SK-N-MC (cell line): ENCODE measurements at regions not wholly inside any gene's neighbourhood (a gene's known extent, or its start where the extent isn't known, plus 50 kb on each side); places are given as distances from the start of the nearest gene placed in this dataset.
"Not testable (repeated sequence)": the region's sequence is repeated elsewhere in the genome, so short reads cannot be mapped to it uniquely, and the experiment has no call there.

Experiments used
- DNase-seq: peaks from one replicate; pipeline ENCODE4 v3.0.0-alpha.2; 2011; ENCODE audit warnings: low read depth, low spot score
- H3K27ac ChIP-seq: fragments of 200-600 bp; sonication (generic); 2 replicates; pipeline ENCODE4 v1.5.1; 2016; ENCODE audit warnings: mixed run types
- H3K36me3 ChIP-seq: fragments of 200-600 bp; sonication (generic); 2 replicates; pipeline ENCODE4 v1.6.1; 2017; ENCODE audit warnings: antibody characterized with exemption, low read length, mixed read lengths; ENCODE audit not compliant: insufficient read depth
- H3K4me3 ChIP-seq: fragments of 200-600 bp; sonication (generic); 2 replicates; pipeline ENCODE4 v1.5.1; 2016
- H3K9ac ChIP-seq: fragments of 200-600 bp; sonication (generic); 2 replicates; pipeline ENCODE4 v1.8.0; 2017; ENCODE audit warnings: mixed run types, mixed read lengths; ENCODE audit not compliant: insufficient read length
- H3K9me3 ChIP-seq: fragments of 200-600 bp; sonication (generic); 2 replicates; pipeline ENCODE4 v1.6.1; 2017; ENCODE audit warnings: low read depth, mild to moderate bottlenecking, antibody characterized with exemption, low read length, moderate library complexity, mixed read lengths
- EZH2 ChIP-seq: fragments of 200-600 bp; sonication (generic); IDR thresholded peaks from one replicate; pipeline ENCODE4 v1.6.1; 2017; ENCODE audit warnings: antibody characterized with exemption
- FOXP2 ChIP-seq: optimal IDR thresholded peaks from 2 replicates; pipeline ENCODE3; 2011; ENCODE audit warnings: mild to moderate bottlenecking, moderate library complexity; ENCODE audit not compliant: insufficient read depth; ENCODE audit errors: extremely low read length, control extremely low read depth
- POLR2AphosphoS5 ChIP-seq: IDR thresholded peaks from 2 replicates; pipeline ENCODE4 v1.6.1; 2012; ENCODE audit warnings: mild to moderate bottlenecking, low read depth, low read length, borderline replicate concordance

DNA sequence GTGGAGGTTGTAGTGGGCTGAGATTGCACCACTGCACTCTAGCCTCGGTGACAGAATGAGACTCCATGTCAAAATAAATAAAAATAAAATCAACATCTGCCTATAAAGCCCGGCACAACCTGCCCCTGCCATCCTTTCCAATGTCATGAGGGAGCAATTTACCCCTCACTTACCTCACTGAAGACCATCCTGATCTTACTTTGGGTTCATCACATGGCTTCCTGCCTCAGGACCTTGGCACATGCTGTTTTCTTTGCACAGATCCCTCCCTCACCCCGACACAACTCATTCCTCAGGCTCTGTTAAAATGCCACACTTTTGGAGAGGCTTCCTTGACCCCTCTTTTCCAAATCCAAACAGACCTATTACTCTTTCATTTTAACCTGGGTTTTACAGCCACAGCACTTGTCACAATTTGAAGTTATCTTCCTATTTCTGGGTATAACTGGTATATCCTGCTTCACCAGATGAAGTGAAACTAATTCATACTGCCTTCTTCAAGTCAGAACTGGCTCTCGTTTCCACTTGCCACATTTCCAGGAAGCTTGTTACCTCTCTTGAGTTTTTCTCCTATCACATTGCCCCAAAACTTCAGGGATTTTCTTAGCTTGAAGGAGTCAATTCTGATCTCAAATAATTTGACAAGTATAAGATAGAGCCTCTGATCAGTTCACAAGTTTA, 69.3 kb upstream of the PARD3 start:
- Histone ChIP-seq H3K36me3 (no peaks in the 10 kb centered on the region), H3K9me3 (no peaks in the 10 kb centered on the region), H3K9ac (no peak overlapping the region), H3K4me3 (no peak overlapping the region), H3K27ac (no peak overlapping the region)
- DNase-seq = no peak
- no peak for TF ChIP-seq POLR2AphosphoS5
- TF ChIP-seq FOXP2 = no peak
- TF ChIP-seq EZH2 = no peak

DNA sequence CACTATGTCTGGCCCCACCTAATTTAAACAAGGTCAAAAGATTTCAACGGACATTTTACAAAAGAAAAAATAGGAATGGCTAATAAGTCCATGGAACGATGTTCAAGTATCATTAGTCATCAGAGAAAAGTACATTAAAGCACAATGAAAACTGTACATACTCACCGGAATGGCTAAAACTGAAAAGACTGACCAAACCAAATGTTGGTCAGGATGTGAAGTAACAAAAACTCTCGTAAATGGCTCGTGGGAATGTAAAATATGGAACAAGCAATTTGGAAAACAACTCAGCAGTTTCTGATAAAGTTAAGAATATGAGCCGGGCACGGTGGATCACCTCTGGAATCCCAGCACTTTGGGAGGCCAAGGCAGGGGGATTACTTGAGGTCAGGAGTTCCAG, 65.7 kb upstream of the PARD3 start:
- no peak for DNase-seq
- Histone ChIP-seq H3K36me3 (no peaks in the 10 kb centered on the region), H3K9me3 (no peaks in the 10 kb centered on the region), H3K4me3 (no peak overlapping the region), H3K9ac (no peak overlapping the region), H3K27ac (no peak overlapping the region)
- TF ChIP-seq EZH2 (no peak), POLR2AphosphoS5 (no peak), FOXP2 (no peak)

DNA sequence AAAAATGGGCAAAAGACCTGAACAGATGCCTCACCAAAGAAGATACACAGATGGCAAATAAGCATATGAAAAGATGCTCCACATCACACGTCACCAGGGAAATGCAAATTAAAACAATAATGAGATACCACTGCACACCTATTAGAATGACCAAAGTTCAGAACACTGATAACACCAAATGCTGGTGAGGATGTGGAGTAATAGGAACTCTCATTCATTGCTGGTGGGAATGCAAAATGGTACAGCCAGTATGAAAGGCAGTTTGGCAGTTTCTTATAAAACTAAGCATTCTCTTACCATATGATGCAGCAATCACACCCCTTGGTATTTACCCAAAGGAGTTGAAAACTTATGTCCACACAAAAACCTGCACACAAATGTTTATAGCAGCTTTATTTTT, 63.6 kb upstream of the PARD3 start:
- not testable (repeated sequence) for H3K36me3 ChIP-seq, H3K9me3 ChIP-seq, DNase-seq, H3K27ac ChIP-seq, H3K9ac ChIP-seq, H3K4me3 ChIP-seq

DNA sequence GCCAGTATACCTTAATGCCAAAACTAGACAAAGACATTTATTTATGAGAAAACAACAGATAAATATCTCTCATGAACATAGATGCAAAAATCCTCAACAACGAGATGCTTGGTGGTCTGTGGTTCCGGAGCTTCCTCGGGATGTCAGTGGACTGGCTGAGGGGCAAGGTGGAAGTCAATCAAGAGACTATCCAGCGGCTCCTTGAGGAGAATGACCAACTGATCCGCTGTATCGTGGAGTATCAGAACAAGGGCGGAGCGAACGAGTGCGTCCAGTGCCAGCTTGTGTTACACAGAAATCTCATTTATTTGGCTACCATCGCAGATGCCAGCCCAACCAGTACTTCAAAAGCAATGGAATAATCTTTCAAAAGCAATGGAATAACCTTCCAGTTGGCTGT, 60.0 kb upstream of the PARD3 start:
- Histone ChIP-seq H3K9ac (no peak overlapping the region), H3K4me3 (no peak overlapping the region), H3K36me3 (no peaks in the 10 kb centered on the region), H3K9me3 (no peaks in the 10 kb centered on the region), H3K27ac (no peak overlapping the region)
- DNase-seq = no peak
- TF ChIP-seq FOXP2 = no peak
- TF ChIP-seq POLR2AphosphoS5 = no peak
- no peak for TF ChIP-seq EZH2

DNA sequence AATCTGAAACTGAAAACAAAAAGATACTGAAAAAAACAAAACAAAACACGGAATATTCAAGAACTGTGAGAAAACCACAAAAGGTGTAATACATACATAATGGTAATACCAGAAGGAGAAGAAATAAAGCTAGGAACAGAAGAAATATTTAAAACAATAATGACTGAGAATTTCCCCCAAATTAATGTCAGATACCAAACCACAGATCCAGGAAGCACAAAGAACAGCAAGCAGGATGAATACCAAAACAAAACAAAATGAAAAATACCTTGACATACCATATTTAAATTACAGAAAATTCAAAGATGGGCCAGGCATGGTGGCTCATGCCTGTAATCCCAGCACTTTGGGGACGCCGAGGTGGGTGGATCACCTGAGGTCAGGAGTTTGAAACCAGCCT, 57.7 kb upstream of the PARD3 start:
- H3K27ac ChIP-seq = no peak overlapping the region
- H3K9ac ChIP-seq = no peak overlapping the region
- DNase-seq = no peak
- H3K4me3 ChIP-seq = no peak overlapping the region
- TF ChIP-seq POLR2AphosphoS5 (no peak), EZH2 (no peak), FOXP2 (no peak)
- H3K36me3 ChIP-seq = no peaks in the 10 kb centered on the region
- no peaks in the 10 kb centered on the region for H3K9me3 ChIP-seq

DNA sequence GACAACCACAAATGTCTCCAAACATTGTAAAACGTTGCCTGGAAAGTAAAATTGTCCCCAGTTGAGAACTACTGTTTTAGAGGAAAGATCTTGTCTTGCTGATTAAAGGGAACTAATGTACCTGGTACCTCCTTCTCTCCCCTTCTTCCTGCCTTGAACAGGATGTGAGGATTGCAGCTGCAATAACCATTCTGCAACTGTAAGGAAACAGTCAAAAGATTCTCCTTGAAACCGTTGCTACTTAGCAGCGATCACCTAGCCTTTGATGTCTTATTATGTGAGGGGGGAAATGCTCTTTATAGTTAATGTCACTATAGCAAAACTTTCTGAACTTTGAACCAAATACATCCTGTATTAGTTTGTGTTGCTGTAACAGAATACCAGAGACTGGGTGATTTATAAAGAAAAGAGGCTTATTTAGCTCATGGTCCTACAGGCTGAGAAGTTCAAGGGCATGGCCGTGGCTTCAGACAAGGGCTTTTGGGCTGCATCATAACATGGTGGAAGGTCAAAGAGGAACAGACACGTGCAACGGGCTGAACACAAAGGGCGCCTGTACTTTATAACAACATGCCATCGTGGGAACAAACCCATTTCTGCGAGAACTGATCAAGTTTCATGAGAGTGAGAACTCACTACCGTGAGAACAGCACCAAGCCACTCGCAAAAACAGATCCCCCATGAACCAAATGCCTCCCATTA, 54.2 kb upstream of the PARD3 start:
- Histone ChIP-seq H3K4me3 (no peak overlapping the region), H3K36me3 (no peaks in the 10 kb centered on the region), H3K9ac (no peak overlapping the region), H3K27ac (no peak overlapping the region), H3K9me3 (no peaks in the 10 kb centered on the region)
- DNase-seq = no peak
- TF ChIP-seq FOXP2 (no peak), POLR2AphosphoS5 (no peak), EZH2 (no peak)

DNA sequence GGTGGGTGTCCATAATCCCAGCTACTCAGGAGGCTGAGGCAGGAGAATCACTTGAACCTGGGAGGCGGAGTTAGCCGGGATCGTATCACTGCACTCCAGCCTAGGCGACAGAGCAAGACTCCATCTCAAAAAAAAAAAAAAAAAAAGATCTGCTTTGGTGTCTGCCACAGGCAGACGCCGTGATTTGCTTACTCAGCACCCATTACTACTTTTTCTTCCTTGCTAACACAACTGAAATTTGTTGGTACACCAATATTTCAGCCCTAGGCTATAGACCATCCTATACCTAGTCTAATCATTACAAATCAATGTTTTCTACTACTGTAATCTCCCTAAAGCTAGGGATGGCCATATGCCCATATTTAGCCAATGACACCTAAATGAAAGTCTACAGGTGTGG, 53.5 kb upstream of the PARD3 start:
- TF ChIP-seq FOXP2 (no peak), POLR2AphosphoS5 (no peak), EZH2 (no peak)
- Histone ChIP-seq H3K4me3 (no peak overlapping the region), H3K27ac (no peak overlapping the region), H3K9ac (no peak overlapping the region), H3K36me3 (no peaks in the 10 kb centered on the region), H3K9me3 (no peaks in the 10 kb centered on the region)
- DNase-seq = no peak

DNA sequence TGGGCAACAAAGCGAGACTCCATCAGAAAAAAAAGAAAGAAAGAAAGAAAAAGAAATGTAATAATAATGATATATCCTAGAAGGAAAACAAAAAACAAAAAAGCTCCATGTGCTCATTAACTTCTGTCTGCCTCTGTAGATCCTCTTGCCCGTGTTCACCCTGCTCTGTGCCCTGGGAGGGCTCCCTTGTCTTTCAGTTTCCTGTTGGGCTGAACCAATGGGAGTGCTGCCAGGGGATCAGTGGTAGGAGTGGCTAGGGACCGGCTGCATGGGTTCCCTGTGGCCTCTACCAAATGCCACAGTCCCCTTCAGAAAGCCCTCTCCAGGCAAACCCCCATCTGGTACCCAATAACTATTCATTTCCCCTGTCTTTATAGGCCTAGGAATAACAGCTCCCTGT, 51.8 kb upstream of the PARD3 start:
- TF ChIP-seq POLR2AphosphoS5 (no peak), EZH2 (no peak), FOXP2 (no peak)

More for the DNA sequence above, 51.8 kb upstream of the PARD3 start:
- H3K9ac ChIP-seq = no peak overlapping the region
- H3K9me3 ChIP-seq = no peaks in the 10 kb centered on the region
- H3K27ac ChIP-seq = no peak overlapping the region
- no peaks in the 10 kb centered on the region for H3K36me3 ChIP-seq
- no peak for DNase-seq
- H3K4me3 ChIP-seq = no peak overlapping the region
